NCI-H82 treated with DMSO at 0.1 percent for 48 hours (cell line): ENCODE measurements at regions not wholly inside any gene's neighbourhood (a gene's known extent, or its start where the extent isn't known, plus 50 kb on each side); places are given as distances from the start of the nearest gene placed in this dataset.

Experiments used
- DNase-seq: peaks from one replicate; lab custom pipeline; 2025; ENCODE audit not compliant: unreplicated experiment; lab: John Stamatoyannopoulos, UW

DNA sequence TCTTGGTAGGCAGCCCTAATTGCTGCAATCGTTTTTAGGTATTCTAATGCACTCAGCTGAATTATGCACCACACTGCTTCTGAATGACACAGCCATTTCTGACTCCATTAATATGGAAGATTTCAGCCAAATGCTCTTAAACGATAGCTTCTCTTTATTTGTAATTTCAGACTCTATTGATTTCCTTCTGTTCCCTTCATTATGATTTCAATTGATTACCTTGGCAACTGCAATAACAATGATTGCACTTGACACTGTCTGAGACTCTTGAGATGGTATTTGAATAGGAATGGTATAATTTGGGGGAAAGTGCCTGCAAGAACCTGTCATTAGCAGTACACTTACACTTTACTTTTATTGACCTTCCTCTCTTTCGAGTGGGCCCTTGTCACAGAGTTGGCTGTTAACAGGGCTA, 296.1 kb upstream of the DMAC1 start:
- DNase-seq = no peak

DNA sequence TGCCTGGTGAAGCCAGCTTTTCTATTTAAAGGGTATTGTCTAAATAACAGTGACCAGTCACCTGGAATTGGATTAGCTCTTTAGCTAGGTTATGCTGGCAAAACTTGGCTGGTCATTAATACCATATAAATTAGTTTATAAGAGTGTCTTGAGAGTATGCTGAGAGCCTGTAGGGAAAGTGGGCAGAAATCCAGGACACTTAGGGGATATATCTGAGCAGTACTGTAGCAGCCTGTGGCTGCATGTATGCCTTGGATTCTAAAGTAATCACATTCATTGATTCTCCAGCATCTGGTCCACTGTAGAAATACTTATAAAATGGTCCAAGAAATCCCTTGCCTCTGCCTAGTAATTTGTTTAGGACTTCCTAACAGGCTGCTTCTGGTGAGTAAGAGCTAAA, 288.9 kb upstream of the DMAC1 start:
- DNase-seq = no peak

- no peak for DNase-seq
Measured at GRCh38 chr9:8085986-8086385, 286.4 kb upstream of the DMAC1 start.

DNA sequence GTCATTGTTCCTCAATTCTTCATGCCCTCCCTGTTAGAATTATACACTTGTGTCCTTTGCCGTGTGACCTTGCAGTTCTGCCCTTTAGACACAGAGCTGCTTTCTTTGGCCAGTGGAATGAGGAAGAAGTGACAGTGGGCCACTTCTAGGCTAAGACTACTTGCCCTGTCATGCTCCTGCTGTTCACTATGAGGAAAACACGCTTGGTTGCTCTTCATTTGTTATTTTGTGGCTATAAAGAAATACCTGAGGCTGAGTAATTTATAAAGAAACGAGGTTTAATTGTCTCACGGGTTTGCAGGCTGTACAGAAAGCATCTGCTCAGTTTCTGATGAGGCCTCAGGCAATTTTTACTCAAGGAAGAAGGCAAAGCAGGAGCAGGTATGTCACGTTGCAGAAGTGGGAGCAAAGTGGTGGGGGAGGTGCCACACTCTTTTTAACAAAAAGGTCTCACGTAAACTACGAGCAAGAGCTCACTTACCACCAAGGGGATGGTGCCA, 279.1 kb upstream of the DMAC1 start:
- DNase-seq = no peak

- no peak for DNase-seq
Measured at GRCh38 chr9:8074713-8075286, 275.2 kb upstream of the DMAC1 start.

GRCh38 chr9:8071445-8071798, 271.8 kb upstream of the DMAC1 start:
- DNase-seq = no peak

- DNase-seq = peak; percentile 17
Measured at GRCh38 chr9:8070779-8071444, 271.3 kb upstream of the DMAC1 start.

GRCh38 chr9:8062459-8062858, 262.9 kb upstream of the DMAC1 start:
- no peak for DNase-seq

DNA sequence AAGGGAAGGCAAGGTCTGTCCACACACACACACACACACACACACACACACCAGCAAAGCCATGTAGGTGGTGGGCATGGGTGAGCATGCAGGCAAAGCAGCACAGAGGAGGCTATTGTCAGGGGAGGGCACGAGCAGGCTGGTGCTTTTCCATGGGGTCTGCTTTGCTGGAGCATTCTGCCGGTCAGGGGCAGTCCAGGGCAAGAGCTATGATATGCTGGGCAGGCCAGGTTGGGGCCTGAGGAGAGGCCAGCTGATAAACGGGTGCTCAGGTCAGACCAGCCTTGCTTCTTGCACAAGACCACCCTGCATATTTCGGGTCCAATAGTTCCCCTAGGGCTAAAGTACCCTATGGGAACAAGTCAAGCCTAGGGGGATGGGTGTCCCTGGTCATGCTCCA, 253.9 kb upstream of the DMAC1 start:
- no peak for DNase-seq

- no peak for DNase-seq
Measured at GRCh38 chr9:8052991-8053390, 253.4 kb upstream of the DMAC1 start.

DNA sequence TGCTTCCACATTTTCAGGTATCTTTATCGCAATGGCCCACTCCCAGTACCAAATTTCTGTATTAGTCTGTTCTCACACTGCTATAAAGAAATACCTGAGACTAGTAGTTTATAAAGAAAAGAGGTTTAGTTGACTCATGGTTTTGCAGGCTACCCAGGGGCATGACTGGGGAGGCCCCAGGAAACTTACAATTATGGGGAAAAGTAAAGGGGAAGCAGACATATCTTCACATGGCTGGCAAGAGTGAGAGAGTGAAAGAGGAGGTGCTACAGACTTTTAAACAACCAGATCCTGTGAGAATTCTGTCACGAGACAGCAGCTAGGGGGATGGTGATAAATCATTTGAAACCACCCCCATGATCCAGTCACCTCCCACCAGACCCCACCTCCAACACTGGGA, 238.2 kb upstream of the DMAC1 start:
- DNase-seq = no peak

- no peak for DNase-seq
Measured at GRCh38 chr9:8036914-8037524, 237.4 kb upstream of the DMAC1 start.

GRCh38 chr9:8033794-8034193, 234.2 kb upstream of the DMAC1 start:
- DNase-seq = no peak

GRCh38 chr9:8030095-8030494, 230.5 kb upstream of the DMAC1 start:
- DNase-seq = no peak

GRCh38 chr9:8027351-8027750, 227.8 kb upstream of the DMAC1 start:
- no peak for DNase-seq

- DNase-seq = no peak
Measured at GRCh38 chr9:8025551-8025950, 226.0 kb upstream of the DMAC1 start.

- DNase-seq = no peak
Measured at GRCh38 chr9:8020186-8020585, 220.6 kb upstream of the DMAC1 start.

- DNase-seq = no peak
Measured at GRCh38 chr9:8019636-8020035, 220.1 kb upstream of the DMAC1 start.

- peak; percentile 85 for DNase-seq
Measured at GRCh38 chr9:8014997-8015682, 215.6 kb upstream of the DMAC1 start.

- no peak for DNase-seq
Measured at GRCh38 chr9:8012986-8013385, 213.4 kb upstream of the DMAC1 start.

DNA sequence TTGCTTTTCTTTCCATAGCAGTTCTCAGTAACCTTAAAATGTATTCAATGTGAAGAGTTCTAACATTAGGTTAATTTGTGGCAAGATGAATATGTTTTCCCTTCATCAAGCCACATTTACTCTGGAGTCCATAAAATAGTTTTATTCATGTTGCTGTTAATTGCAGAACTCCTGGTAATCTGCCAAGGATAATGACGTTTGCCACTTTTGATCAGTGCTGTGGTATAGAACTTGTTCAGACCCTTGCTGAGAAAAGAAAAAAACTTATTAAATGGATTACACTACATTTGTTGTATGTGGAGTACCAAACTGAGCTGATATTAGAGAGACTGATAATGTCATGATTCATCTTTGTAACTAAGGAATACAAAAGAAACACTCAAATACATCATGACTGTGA, 212.4 kb upstream of the DMAC1 start:
- DNase-seq = no peak

- peak; percentile 71 for DNase-seq
Measured at GRCh38 chr9:7996558-7996957, 197.0 kb upstream of the DMAC1 start.
